Thyroid gland (tissue), 4 donors: ENCODE measurements at regions not wholly inside any gene's neighbourhood (a gene's known extent, or its start where the extent isn't known, plus 50 kb on each side); places are given as distances from the start of the nearest gene placed in this dataset.

ENCODE experiments used
- DNase-seq, 2 donors: peaks; one replicate each; pipeline ENCODE4 v3.0.0-alpha.2; 2019
- H3K27ac ChIP-seq, 3 donors: fragments of 200-600 bp; sonication (generic); 1 replicate in 2 of 3; 2 replicates in 1 of 3; pipeline ENCODE4 v1.5.1; 2016 to 2019; ENCODE audit warnings: mild to moderate bottlenecking in 1 of 3, moderate library complexity in 1 of 3
- H3K27me3 ChIP-seq: fragments of 200-600 bp; sonication (generic); one replicate; pipeline ENCODE4 v1.5.1; 2019
- H3K36me3 ChIP-seq, 2 donors: fragments of 200-600 bp; sonication (generic); one replicate each; pipeline ENCODE4 v1.5.1; 2016 to 2019
- H3K4me1 ChIP-seq, 2 donors: fragments of 200-600 bp; sonication (generic); one replicate each; pipeline ENCODE4 v1.5.1; 2017 to 2019
- H3K4me3 ChIP-seq, 3 donors: fragments of 200-600 bp; sonication (generic); replicated peaks in 1 of 3; 1 replicate in 2 of 3; 2 replicates in 1 of 3; pipeline ENCODE4 v1.5.1; 2016; ENCODE audit warnings: mild to moderate bottlenecking in 1 of 3
- H3K9me3 ChIP-seq: fragments of 200-600 bp; sonication (generic); one replicate; pipeline ENCODE4 v1.5.1; 2017
- POLR2A ChIP-seq, 2 donors: fragments of 450-650 bp; IDR thresholded peaks; one replicate each; pipeline ENCODE4 v1.6.1; 2017; ENCODE audit warnings: antibody characterized with exemption in 2 of 2, mild to moderate bottlenecking in 2 of 2, moderate library complexity in 1 of 2
- WGBS, 2 donors: methylation state at CpG; one replicate each; pipeline ENCODE4 v1.1.5; 2017; 5-methylcytosine and 5-hydroxymethylcytosine counted together
- intact Hi-C: fragments of 100-400 bp; cut with DNase I; formaldehyde crosslinking; loops from one replicate; pipeline ENCODE4 v1.15.1; 2023
- TF ChIP-seq, protein P1 (sequence below), 6 experiments: fragments of 200-600 bp in 3 of 6; fragments of 450-650 bp in 3 of 6; sonication (generic) in 3 of 6; IDR thresholded peaks; one replicate each; pipeline ENCODE4 v1.5.1; 2016 to 2019; ENCODE audit warnings: antibody characterized with exemption in 6 of 6, mild to moderate bottlenecking in 2 of 6, inconsistent platforms in 1 of 6, moderate library complexity in 1 of 6

DNA sequence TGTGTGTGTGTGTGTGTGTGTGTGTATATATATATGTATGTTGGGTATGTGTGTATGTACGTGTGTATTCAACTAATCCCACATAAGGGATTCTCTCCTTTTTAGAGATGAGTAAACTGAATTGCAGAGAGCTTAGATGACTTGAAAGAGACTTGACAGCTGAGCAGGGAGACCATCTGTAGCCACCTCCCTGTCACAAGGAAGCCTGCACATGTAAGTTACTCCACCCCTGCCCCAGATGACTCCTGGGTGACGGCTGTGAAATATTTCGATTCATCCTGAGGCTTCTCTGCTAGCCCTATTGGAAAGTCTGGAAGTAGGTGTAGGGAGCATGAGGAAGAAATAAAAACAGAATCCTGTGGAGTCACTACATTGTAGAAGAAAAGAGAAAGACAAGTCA lies 480.4 kb downstream of the FOXO1 start:
- no peak overlapping the region for H3K4me3 ChIP-seq
- H3K36me3 ChIP-seq, result no peaks in the 10 kb centered on the region
- no peaks in the 10 kb centered on the region for H3K27me3 ChIP-seq
- WGBS, 2 donors, result 81 to 93% methylated on average over 3 of the region's 3 CpGs
- no peak overlapping the region for H3K27ac ChIP-seq
- H3K9me3 ChIP-seq, result no peaks in the 10 kb centered on the region
- no peak for TF ChIP-seq POLR2A (IDR thresholded peaks at IDR 0.05)
- TF ChIP-seq, protein P1, sequence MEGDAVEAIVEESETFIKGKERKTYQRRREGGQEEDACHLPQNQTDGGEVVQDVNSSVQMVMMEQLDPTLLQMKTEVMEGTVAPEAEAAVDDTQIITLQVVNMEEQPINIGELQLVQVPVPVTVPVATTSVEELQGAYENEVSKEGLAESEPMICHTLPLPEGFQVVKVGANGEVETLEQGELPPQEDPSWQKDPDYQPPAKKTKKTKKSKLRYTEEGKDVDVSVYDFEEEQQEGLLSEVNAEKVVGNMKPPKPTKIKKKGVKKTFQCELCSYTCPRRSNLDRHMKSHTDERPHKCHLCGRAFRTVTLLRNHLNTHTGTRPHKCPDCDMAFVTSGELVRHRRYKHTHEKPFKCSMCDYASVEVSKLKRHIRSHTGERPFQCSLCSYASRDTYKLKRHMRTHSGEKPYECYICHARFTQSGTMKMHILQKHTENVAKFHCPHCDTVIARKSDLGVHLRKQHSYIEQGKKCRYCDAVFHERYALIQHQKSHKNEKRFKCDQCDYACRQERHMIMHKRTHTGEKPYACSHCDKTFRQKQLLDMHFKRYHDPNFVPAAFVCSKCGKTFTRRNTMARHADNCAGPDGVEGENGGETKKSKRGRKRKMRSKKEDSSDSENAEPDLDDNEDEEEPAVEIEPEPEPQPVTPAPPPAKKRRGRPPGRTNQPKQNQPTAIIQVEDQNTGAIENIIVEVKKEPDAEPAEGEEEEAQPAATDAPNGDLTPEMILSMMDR (IDR thresholded peaks at IDR 0.05), result no peak
- H3K4me1 ChIP-seq, result peaks cover 0 to under 1% of the 10 kb centered on the region in 2 donors
- no peak for DNase-seq
- intact Hi-C loops, result no loop called here

DNA sequence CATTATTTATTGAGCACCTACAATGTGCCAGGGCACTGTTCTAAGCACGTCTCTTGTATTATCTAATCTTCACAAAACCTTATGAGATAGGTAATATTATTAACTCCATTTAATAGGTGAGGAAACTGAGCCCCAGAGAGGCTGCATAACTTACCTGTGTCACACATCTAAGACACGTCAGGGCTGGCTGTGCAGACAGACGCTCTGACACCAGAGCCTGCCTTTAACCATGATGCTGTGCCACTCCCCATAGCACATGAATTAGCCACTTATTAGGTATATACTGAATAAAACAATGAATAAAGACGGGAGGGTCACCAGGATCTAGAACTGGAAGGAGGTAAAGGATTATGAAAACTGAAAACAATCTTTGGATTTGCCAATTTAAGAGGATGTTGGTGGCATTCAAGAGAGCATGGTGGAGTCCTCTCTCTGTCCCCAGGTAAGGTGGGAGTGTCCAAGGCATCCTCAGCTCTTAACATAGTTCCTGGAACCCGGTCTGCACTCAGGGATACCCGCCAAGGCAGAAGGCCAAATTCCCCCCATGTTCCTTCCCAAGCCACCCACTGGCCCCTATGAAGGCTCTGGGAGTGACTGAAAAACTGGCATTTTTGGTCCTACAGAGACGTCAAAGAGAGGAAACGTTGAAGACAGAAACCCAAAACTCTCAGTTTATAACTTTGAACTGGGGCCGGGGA lies 479.7 kb downstream of the FOXO1 start:
- Histone ChIP-seq H3K4me3 (no peak overlapping the region), H3K36me3 (no peaks in the 10 kb centered on the region), H3K27ac (no peak overlapping the region), H3K9me3 (no peaks in the 10 kb centered on the region), H3K27me3 (no peaks in the 10 kb centered on the region), H3K4me1 (peaks cover 0 to 8% of the 10 kb centered on the region in 2 donors)
- DNase-seq, result no peak
- TF ChIP-seq, protein P1 (IDR thresholded peaks at IDR 0.05), result no peak
- TF ChIP-seq POLR2A (IDR thresholded peaks at IDR 0.05), result no peak
- intact Hi-C loops, result no loop called here
- 88 to 91% methylated on average over 9 of the region's 9 CpGs for WGBS, 2 donors

DNA sequence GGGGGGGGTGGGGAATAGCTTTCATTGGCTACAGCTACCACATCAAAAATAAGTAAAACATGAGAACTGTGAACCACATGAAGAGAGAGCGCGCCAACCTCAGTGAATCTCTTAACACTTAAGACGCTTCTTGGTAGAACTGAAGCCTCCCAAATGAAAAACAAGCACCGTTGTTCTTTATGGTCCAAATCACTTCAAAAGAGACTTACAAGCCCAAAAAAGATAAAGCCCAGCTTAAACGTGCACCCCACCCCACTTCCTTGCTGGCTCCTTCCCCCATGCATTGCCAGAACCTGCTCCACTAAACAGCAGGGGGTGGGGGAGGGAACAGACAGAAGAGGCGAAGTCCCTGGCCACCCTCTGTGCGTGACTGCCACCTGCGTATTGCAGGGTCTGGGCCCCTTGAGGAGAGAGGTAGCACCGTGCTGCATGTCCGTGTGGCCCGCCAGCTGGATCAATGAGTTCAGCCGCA lies 479.1 kb downstream of the FOXO1 start:
- intact Hi-C loops, result no loop called here
- no peaks in the 10 kb centered on the region for H3K9me3 ChIP-seq
- H3K4me3 ChIP-seq, result no peak overlapping the region
- no peak for TF ChIP-seq POLR2A (IDR thresholded peaks at IDR 0.05)
- TF ChIP-seq, protein P1 (IDR thresholded peaks at IDR 0.05), result no peak
- H3K27ac ChIP-seq, result no peak overlapping the region
- peaks cover 0 to 9% of the 10 kb centered on the region in 2 donors for H3K4me1 ChIP-seq
- no peaks in the 10 kb centered on the region for H3K27me3 ChIP-seq
- 86 to 89% methylated on average over 12 of the region's 12 CpGs for WGBS, 2 donors
- H3K36me3 ChIP-seq, result no peaks in the 10 kb centered on the region
- no peak for DNase-seq

DNA sequence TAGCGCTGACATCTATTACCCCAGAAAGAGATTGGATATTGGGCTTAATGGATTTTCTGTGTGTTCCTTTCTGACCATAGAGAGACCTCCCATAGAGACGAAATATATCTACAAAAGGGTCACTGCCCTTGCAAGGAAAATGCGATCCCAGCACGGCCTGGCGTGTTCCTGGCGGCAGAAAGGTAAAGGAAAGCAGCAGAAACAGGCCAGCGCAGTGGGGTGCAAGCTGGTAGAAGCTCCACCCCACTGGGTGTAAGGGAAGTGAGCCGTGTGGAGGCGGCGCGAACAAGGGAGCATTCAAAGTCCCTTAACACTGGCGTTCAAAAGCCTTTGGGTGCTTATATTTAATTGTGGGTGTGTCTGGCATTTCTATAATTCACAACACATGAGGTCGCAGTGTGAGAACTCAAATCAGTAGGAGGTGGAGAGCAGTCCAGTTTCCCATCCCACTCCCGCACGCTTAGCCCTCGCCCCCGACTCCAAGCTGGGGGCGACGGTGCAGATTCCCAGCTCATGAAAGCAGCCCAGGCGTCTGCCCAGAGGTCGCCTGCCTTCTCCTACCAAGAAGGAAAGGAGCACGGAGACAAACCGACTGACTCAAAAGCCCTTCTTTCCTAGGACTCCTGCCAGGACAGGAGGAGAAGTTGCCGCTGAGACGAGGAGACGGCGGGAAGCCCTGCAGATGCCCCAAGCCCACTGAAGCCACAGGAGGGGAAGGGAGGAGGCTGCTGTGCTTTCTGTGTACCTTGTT lies 478.4 kb downstream of the FOXO1 start:
- intact Hi-C loops, result no loop called here
- H3K36me3 ChIP-seq, result no peaks in the 10 kb centered on the region
- no peaks in the 10 kb centered on the region for H3K27me3 ChIP-seq
- no peak overlapping the region for H3K4me3 ChIP-seq
- peaks cover 0 to 9% of the 10 kb centered on the region in 2 donors for H3K4me1 ChIP-seq
- no peak overlapping the region for H3K27ac ChIP-seq
- 73 to 75% methylated on average over 27 of the region's 27 CpGs for WGBS, 2 donors
- no peak for TF ChIP-seq POLR2A (IDR thresholded peaks at IDR 0.05)
- TF ChIP-seq, protein P1 (IDR thresholded peaks at IDR 0.05), result no peak
- no peak for DNase-seq
- no peaks in the 10 kb centered on the region for H3K9me3 ChIP-seq

DNA sequence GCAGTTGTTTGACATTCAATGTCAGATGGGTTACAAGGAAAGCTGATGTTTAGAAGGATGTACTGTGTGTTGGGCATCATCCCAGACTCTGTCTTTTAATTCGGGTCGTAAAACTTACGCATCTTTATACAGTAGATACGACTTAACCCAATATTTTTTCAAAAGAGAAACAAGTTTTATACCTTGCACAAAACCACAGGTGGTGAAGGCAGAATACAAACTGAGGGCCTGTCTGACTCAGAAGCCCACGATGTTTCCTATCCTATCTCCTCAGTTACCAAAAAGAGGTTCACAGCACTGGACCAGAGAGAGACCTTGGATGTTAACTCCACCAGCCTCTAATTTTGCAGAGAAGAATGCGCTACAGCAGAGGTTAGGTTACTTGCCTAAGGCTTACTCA lies 477.0 kb downstream of the FOXO1 start:
- DNase-seq, result no peak
- Histone ChIP-seq H3K27me3 (no peaks in the 10 kb centered on the region), H3K27ac (no peak overlapping the region), H3K4me3 (no peak overlapping the region), H3K4me1 (peaks cover 0 to 9% of the 10 kb centered on the region in 2 donors), H3K9me3 (no peaks in the 10 kb centered on the region), H3K36me3 (no peaks in the 10 kb centered on the region)
- TF ChIP-seq POLR2A (IDR thresholded peaks at IDR 0.05), result no peak
- TF ChIP-seq, protein P1 (IDR thresholded peaks at IDR 0.05), result no peak
- WGBS, 2 donors, result 94 to 96% methylated on average over 6 of the region's 6 CpGs
- intact Hi-C loops, result no loop called here
